Lower lobe of right lung (tissue), 2 donors: ENCODE measurements at regions not wholly inside any gene's neighbourhood (a gene's known extent, or its start where the extent isn't known, plus 50 kb on each side); places are given as distances from the start of the nearest gene placed in this dataset.

Source experiments
- ATAC-seq, 2 donors: fragments of 200-7000 bp; cut with Tn5 transposase; one replicate each; pipeline ENCODE4 v1.9.1; 2020 to 2022; ENCODE audit warnings: mild to moderate bottlenecking in 2 of 2, moderate library complexity in 2 of 2
- DNase-seq: peaks from one replicate; pipeline ENCODE4 v3.0.0-alpha.2; 2020
- H3K27ac ChIP-seq: fragments of 200-600 bp; one replicate; pipeline ENCODE4 v1.8.0; 2022
- H3K27me3 ChIP-seq: fragments of 200-600 bp; one replicate; pipeline ENCODE4 v1.8.0; 2022; ENCODE audit warnings: low read depth
- H3K36me3 ChIP-seq: fragments of 200-600 bp; one replicate; pipeline ENCODE4 v1.8.0; 2022; ENCODE audit warnings: mild to moderate bottlenecking
- H3K4me1 ChIP-seq: fragments of 200-600 bp; one replicate; pipeline ENCODE4 v1.8.0; 2022
- H3K4me3 ChIP-seq: fragments of 200-600 bp; one replicate; pipeline ENCODE4 v1.8.0; 2022; ENCODE audit warnings: mild to moderate bottlenecking
- H3K9me3 ChIP-seq: fragments of 200-600 bp; one replicate; pipeline ENCODE4 v1.8.0; 2022
- intact Hi-C: fragments of 100-400 bp; cut with DNase I; formaldehyde crosslinking; loops from one replicate; pipeline ENCODE4 v1.11.0; 2022
- TF ChIP-seq, protein P1 (sequence below): fragments of 200-600 bp; IDR thresholded peaks from one replicate; pipeline ENCODE4 v1.8.0; 2022; ENCODE audit warnings: antibody characterized with exemption, mild to moderate bottlenecking
- donor health status: DM: no; HTN: yes; CAD: no; lungs with severe emphysema.

DNA sequence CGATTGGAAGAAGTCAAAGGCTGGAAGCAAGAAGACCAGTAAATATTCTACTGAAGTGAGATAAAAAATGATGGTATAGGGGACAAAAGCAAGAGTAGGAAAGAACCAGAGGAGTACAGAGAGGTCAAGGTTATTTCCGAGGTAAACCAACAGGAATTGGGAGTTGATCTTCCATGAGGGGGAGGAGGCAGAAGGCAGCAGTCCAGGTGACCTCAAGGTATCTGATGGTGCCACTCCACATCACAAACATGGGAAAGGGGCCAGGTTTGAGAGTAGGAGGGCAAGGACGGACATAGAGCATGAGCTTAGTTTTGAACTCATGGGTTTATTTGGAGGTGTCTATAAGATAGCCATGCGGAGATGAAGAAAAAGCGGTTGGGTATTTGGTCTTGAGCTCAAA, 79.4 kb upstream of the CDYL2 start:
- H3K36me3 ChIP-seq = no peaks in the 10 kb centered on the region
- TF ChIP-seq, protein P1, sequence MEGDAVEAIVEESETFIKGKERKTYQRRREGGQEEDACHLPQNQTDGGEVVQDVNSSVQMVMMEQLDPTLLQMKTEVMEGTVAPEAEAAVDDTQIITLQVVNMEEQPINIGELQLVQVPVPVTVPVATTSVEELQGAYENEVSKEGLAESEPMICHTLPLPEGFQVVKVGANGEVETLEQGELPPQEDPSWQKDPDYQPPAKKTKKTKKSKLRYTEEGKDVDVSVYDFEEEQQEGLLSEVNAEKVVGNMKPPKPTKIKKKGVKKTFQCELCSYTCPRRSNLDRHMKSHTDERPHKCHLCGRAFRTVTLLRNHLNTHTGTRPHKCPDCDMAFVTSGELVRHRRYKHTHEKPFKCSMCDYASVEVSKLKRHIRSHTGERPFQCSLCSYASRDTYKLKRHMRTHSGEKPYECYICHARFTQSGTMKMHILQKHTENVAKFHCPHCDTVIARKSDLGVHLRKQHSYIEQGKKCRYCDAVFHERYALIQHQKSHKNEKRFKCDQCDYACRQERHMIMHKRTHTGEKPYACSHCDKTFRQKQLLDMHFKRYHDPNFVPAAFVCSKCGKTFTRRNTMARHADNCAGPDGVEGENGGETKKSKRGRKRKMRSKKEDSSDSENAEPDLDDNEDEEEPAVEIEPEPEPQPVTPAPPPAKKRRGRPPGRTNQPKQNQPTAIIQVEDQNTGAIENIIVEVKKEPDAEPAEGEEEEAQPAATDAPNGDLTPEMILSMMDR = no peak
- H3K27ac ChIP-seq = no peak overlapping the region
- no peaks in the 10 kb centered on the region for H3K27me3 ChIP-seq
- H3K4me3 ChIP-seq = no peak overlapping the region
- intact Hi-C loops = no loop called here
- no peaks in the 10 kb centered on the region for H3K9me3 ChIP-seq
- no peak for DNase-seq
- no peaks in the 10 kb centered on the region for H3K4me1 ChIP-seq
- no peak for ATAC-seq

DNA sequence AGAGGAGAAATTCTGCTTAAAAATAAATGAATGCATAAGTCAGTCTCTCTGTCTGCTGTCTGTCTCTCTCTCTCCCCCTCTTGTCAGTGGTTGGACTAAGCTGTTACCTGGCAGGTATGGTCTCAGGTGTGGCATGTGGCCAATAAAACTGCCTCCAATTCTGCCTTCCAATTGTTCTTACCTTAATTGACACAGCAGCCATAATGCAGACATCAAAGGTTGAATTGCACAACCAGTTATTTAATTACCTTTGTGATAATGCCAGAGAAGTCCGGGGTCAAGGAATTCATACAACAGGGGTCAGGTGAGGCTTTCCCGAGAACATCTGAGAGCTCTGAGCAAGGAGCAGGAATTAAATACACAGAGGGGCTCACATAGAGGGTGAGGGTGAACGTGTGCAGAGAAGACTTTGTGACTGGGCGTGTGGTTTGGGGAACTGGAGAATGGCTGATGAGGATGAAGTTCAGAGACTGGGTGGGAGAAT, 78.8 kb upstream of the CDYL2 start:
- Histone ChIP-seq H3K27me3 (no peaks in the 10 kb centered on the region), H3K36me3 (no peaks in the 10 kb centered on the region), H3K9me3 (no peaks in the 10 kb centered on the region), H3K27ac (no peak overlapping the region), H3K4me1 (no peaks in the 10 kb centered on the region), H3K4me3 (no peak overlapping the region)
- ATAC-seq (no peak), DNase-seq (no peak)
- intact Hi-C loops = no loop called here
- TF ChIP-seq, protein P1 = no peak

- Histone ChIP-seq H3K4me3 (no peak overlapping the region), H3K27me3 (no peaks in the 10 kb centered on the region), H3K27ac (no peak overlapping the region), H3K4me1 (no peaks in the 10 kb centered on the region), H3K36me3 (no peaks in the 10 kb centered on the region), H3K9me3 (no peaks in the 10 kb centered on the region)
- intact Hi-C loops = no loop called here
- TF ChIP-seq, protein P1 = no peak
- DNase-seq (no peak), ATAC-seq (no peak)
Observed at GRCh38 chr16:80875616-80876015, 71.2 kb upstream of the CDYL2 start.

DNA sequence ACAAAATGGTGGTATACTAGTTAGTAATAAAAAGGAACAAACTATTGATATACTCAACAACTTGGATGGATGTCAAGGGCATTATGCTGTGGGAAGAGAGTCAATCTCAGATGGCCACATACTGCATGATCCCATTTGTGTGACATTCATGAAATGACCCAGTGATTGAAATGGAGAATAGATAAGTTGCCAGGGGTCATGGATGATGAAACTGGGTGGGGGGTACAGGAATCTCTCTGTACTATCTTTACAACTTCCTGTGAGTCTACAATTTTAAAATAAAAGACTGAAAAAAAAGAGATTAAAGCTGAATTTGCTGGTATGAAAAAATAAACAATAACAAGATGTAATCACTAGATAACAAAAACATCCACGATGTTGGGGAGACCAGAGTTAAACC, 70.5 kb upstream of the CDYL2 start:
- no peaks in the 10 kb centered on the region for H3K4me1 ChIP-seq
- no peaks in the 10 kb centered on the region for H3K27me3 ChIP-seq
- intact Hi-C loops = no loop called here
- H3K9me3 ChIP-seq = no peaks in the 10 kb centered on the region
- no peak overlapping the region for H3K4me3 ChIP-seq
- DNase-seq (no peak), ATAC-seq (no peak)
- no peak overlapping the region for H3K27ac ChIP-seq
- TF ChIP-seq, protein P1 = no peak
- no peaks in the 10 kb centered on the region for H3K36me3 ChIP-seq

DNA sequence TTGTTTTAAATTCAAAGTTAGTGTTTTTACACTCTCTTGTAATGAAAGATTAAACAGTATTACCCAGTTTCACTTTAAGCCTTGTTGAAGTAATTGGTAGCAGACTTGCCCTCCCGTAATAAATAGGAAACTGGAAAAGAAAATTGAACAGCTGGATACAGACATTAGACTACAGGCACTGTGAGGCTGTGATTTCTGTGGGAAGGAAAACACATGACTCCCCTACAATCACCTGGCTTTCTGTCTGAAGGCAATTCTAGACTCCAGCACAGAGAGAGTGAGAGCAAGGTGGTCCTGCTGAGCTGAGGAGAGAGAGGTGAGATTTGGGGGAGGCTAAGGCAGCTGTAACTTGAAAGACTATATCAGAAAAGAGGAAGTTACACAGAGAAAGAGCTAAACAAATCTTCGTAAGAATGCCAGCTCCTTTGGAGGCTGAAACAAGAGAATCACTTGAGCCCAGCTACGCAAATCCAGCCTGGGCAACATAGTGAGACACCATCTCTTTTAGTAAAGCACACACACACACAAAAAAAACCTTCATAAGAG, 57.8 kb upstream of the CDYL2 start:
- TF ChIP-seq, protein P1 = no peak
- H3K27me3 ChIP-seq = no peaks in the 10 kb centered on the region
- no peaks in the 10 kb centered on the region for H3K36me3 ChIP-seq
- DNase-seq = no peak
- no peak overlapping the region for H3K4me3 ChIP-seq
- ATAC-seq = no peak
- no peaks in the 10 kb centered on the region for H3K4me1 ChIP-seq
- no peak overlapping the region for H3K27ac ChIP-seq
- intact Hi-C loops = no loop called here
- H3K9me3 ChIP-seq = no peaks in the 10 kb centered on the region
